HG03378 (cell line): ENCODE measurements at regions not wholly inside any gene's neighbourhood (a gene's known extent, or its start where the extent isn't known, plus 50 kb on each side); places are given as distances from the start of the nearest gene placed in this dataset.

Experiments
- ATAC-seq: cut with Tn5 transposase; IDR thresholded peaks from one replicate; pipeline ENCODE4 v1.9.1; 2021; ENCODE audit warnings: mild to moderate bottlenecking, moderate library complexity; ENCODE audit not compliant: unreplicated experiment

DNA sequence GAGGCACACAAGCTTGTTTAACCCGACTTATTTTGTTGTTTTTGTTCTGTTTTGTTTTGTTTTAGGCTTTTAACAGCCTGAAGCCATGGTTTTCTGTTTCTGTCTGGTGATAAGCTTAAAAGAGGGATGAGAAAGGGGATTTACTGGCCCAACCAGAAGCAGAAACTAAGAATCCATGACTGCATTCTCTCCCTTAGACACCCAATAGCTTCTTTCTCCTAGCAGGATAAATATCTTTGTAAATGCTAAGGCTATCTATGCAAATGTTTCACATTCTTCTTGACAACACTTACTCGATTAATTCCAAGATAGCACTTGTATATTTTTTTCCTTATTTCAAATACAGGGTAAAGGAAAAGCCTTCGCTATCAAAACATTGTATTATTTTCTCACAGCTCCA, 53.7 kb upstream of the SMAD1 start:
- ATAC-seq, result no peak

DNA sequence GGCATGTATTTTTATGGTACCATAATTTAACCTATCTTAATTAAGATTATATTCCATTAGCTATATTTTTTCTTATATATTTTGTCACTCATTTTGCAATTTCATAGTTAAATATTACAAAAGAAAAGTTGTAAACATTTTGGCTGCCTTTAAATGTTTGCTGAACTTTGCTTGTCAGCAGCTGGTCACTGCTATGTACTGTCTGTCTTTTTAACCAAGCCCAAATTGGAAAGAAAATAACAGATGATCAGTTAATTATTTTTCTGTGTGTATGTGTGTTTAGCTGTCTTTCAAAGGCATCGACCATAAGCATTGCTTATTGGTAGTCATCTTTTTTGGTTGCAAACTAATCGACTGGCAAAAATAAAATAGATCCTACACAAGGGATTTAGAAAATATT, 54.4 kb upstream of the SMAD1 start:
- ATAC-seq, result no peak

DNA sequence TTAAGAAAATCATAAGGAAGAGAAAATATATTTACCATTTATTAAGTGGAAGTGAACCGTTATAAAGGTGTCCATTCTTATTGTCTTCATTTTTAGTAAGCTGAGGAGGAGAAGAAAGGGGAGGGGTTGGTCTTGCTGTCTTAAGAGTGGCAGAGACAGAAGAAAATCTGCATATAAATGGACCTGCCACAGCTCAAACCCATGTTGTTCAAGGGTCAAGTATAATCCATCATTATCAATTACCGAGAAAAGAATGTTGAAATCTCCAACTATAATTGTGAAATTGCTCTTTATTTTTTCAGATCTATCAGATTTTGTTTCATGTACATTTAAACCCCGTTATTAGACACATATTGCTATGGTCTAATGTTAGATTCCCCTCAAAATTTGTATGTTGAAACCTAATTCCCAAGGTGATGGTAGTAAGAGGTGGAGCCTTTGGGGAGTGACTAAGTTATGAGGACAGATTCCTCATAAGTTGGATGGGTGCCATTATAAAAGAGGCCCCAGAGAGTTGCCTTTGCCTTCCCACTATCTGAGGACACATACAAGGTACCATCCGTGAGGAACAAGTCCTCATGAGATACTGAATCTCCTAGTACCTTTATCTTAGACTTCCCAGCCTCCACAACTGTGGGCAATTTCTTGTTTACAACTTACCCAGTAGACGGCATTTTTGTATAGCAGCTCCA, 58.5 kb upstream of the SMAD1 start:
- no peak for ATAC-seq

DNA sequence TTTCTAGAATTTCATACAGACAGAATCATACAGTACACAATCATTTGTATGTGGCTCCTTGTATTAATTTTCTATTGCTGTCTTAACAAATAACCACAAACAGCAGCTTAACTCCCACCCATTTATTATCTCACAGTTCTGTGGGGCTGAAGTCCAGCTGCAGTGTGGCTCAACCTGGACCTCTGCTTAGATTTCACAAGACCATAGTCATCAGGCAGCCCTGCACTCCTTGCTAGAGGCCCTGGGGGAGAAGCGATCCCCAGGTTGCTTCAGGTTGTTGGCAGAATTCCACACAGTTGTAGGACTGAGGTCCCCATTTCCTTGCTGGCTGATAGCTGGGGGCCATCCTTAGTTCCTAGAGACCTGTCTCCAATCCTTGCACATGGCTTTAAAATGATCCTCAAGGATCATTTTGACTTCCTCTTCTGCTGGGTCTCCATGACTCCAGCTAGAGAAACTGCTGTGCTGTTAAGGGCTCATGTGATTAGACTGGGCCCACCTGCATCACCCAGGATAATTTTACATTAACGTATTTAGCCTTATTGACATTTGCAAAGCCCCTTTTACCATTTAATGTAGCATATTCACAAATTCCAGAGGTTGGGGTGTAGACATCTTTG, 60.9 kb upstream of the SMAD1 start:
- ATAC-seq, result no peak

DNA sequence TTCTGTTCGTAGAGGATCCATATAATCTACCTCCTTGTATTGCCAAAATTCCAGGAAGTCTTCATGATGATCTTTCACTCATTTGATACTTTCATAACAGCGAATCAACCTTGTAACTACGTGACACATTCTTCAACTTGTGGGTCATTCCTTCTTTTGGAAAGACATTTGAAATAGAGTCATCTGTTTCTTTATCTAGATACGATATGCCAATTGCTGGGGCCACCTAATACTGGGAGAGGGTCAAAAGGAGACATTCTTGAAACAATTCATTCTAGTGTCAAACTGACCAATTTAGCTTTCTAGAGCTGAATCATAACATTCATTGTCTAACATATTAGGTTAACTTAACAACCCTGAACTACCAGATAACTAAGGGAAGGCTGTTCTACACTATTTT, 62.9 kb upstream of the SMAD1 start:
- ATAC-seq, result no peak

DNA sequence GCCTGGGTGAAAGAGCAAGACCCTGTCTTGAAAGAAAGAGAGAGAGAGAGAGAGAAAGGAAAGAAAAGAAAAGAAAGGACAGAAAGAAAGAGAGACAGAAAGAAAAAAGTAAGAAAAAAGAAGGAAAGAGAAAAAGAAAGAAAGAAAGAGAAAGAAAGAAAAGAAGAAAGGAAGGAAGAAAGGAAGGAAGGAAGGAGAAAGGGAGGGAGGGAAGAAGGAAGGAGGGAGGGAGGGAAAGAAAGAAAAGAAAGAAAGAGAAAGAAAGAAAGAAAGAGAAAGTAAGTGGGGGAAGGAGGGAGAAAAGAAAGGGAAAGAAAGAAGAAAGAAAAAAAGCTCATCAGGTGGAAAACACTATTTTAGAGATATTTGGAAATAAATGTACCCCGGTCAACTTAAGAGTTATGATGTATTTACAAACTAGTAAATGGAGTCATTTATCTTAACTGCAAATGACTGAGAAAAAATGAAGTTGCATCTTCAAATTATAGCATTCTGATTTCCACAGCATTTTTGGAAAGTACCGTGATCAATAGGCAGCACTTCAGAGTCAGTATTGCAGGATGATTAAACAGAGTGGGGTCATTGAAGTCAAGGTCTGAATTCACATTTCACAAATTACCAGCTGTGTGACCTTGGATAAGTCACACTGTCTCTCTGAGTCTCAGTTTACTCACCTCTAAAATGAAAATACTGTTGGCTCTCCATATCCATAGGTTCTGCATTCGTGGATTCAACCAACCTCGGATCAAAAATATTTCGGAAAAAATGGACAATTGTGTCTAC, 64.1 kb upstream of the SMAD1 start:
- no peak for ATAC-seq

DNA sequence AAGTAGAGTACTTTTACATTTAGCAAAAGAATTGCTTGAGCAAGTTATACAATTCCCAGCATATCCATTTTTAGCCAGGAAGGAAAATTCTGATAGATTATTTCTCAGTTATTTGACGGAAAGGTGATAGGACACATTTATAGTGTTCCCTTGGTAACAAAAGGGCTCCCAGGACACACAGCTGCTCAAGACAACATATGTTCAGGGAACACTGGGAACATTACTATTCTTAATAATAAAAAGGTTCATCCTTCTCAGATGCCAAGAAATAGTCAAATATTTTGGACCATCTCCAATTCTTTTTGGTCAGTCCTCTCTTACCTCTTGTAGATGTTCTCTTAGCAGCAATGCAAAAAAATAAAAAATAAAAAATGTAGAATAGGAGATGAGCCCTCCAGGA, 66.8 kb upstream of the SMAD1 start:
- no peak for ATAC-seq

DNA sequence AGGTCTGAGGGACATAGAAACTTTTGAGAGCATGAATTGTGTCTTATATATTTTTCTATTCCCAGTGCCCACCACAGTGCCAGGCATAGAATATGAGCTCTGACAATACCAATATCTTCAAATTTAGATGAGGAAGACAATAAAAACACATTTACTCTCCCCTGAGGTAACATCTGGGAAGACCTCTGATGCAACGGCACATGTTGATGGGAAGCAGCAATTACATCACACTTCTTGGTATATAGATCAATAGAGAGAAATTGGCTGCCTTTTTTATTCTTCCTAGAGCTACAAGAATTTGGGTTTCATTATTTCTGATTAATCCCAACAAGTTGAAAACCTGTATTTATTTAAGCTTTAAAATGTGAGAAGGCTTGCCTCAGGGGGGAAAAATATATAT, 67.4 kb upstream of the SMAD1 start:
- ATAC-seq, result no peak

DNA sequence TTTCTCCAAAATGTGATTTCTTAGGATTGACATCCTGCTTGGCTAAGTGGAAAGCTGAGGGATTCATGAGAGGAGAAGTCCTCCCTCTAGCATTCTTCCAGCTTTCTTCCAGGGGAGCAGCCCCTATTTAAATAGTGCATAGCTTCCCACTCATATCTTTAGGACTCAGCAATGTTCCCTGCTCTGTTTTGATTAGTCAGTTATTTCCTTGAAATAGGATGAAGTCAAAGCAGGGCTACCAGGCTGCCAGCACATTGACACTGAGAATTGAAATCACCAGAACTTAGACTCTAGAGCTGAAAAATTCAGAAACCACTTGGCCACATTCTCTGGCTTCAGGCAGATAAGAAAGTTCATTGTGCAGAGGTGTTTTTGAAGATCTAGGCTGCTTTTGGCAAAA, 74.7 kb upstream of the SMAD1 start:
- no peak for ATAC-seq

DNA sequence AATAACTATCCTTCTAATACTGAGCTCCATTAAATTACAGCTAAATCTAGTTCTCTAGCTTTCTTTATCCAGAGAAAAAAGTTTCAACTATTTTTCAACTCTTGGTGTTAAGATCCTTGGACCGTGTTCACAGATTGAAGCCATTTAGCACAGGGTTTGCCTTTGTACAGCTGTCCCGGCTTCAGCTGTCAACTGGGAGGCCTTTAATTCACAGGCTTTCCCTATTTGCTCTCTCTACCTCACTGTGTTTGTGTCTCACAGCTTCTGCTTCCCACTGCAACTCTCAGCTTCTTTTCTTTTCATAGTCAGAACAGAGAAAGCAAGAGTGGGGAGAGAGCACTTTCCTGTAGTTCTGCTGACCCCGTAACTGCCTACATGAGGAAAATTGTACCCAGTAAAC, 76.9 kb upstream of the SMAD1 start:
- ATAC-seq, result no peak

DNA sequence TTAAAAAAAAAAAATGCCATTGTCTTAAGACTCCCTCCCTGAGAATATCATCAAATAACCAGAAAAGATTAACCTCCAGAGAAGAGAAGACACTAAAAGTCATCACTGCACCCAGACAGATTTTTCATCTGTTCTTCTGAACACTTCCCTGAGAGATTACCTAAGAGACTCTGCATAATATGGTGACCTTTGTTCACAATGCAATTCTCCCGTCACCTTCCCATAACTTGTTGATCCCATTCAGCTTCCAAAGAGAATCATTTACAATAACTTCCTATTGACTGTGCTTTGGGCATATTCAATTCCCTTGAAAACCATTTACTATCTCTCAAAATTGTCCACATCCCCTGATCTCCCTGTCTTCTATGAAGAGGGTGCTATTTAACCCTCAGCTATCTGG, 85.1 kb upstream of the SMAD1 start:
- no peak for ATAC-seq

DNA sequence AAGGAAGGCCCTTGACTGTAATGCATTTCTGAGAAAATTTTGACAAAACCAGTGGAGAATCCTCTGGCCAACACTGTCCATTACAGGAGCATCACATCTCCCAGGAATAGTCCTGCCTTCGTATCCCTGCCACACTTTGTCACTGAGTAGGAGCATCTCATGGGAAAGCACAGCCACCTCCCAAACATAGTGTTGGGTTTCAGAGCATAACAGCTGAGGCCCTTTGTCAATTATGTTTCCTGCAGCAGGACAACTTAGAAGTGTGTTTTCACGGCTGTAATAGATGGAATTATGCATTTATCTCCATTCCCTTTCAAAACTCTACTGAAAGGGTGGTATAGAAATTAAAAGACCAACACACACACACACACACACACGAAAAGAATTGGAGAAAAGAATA, 91.1 kb upstream of the SMAD1 start:
- ATAC-seq, result no peak

DNA sequence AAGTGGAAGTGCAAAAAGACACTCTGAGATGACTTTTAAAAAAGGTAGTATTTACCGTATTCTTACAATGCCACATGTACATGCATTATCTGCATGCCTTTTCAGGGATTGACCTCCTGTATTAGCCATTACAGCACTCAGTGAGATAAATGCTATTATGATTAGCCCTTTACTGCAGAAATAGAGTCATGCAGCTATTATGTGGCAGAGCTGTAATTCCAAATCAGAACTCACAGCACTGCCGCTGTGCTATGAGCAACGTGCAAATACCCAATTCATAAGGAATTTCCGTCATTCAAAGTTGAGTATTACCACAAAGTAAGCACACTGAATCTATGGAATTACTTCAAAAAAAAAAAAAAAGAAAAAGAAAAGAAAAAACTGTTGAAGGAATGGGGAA, 92.1 kb upstream of the SMAD1 start:
- no peak for ATAC-seq

DNA sequence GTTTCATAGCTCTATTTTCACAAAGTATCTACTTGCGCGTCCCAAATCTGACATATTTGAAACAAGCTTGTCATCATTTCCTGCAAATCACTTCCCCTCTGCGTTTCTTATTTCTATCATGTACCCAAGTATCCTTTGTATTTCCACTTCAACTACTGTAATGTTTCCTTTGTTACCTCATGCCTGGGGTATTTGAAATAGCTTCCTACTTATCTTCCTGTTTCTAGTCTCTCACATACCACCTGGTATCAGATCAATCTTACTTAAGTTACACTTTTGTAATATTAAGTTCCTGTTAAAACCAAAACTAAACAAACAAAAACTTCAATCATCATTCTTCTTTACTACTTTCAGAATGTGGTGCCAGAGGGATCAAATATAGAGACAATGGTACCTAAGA, 93.6 kb upstream of the SMAD1 start:
- ATAC-seq, result no peak

DNA sequence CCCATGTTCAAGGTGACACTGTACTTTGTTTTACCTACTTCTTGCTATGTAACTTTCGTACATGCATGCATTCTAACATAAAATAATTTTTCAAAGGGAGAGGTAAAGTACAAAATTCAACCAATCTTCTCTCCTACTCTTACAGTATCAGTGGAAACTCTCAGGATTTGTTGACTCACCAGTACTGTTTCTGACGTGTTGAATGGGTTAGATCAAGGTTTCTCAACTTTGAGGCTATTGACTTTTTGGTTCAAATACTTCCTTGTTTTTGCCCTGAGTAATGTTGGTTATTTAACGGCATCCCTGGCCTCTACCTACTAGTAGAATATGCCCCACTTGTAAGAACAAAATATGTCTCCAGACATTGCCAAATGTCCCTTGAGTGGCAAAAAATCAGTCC, 94.6 kb upstream of the SMAD1 start:
- no peak for ATAC-seq

DNA sequence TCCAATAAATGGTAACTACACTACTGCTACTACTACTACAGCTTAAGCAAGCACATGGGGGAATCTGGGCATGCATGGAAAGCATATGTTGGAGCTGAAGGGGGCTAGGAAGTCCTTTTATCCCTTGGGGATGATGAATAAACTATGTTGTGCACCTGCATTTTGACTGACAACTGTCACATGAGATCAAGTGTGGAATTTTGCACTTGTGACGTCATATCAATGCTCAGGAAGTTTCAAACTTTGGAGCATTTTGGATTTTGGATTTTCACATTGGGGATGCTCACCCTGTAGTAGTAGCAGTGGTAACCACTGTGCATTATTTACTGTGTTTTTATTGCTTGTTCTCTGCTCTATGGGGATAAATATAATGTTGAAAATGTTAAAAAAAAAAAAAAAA, 100.5 kb upstream of the SMAD1 start:
- ATAC-seq, result no peak

DNA sequence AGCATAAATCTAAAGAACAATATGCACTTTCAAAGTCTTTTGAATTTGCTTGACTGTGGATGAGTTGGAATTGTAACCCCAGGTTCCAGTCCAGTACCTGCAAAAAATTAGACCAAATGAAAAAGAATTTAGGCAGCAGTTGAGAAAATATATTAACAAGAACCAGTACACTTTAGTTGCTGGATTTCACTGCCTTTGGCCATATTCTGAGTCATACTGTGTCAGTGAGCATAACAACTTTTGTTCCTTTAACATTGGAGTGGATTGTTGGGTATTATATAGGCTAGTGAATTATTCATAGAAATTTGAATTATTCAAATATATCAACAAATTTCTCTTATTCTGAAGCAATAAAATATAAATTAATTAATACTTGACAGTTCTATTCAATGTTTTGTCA, 101.5 kb upstream of the SMAD1 start:
- no peak for ATAC-seq

DNA sequence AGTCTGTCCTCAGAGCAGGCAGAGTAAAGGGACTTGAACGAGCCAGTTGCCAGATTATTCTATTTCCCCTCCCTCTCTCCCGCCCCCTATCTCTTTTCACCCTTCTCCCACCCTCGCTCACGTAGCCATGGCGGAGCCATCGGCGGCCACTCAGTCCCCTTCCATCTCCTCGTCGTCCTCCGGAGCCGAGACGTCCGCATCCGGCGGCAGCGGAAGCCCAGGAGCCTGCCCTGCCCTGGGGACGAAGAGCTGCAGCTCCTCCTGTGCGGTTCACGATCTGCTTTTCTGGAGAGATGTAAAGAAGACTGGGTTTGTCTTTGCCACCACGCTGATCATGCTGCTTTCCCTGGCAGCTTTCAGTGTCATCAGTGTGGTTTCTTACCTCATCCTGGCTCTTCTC, 106.2 kb upstream of the SMAD1 start:
- no peak for ATAC-seq

DNA sequence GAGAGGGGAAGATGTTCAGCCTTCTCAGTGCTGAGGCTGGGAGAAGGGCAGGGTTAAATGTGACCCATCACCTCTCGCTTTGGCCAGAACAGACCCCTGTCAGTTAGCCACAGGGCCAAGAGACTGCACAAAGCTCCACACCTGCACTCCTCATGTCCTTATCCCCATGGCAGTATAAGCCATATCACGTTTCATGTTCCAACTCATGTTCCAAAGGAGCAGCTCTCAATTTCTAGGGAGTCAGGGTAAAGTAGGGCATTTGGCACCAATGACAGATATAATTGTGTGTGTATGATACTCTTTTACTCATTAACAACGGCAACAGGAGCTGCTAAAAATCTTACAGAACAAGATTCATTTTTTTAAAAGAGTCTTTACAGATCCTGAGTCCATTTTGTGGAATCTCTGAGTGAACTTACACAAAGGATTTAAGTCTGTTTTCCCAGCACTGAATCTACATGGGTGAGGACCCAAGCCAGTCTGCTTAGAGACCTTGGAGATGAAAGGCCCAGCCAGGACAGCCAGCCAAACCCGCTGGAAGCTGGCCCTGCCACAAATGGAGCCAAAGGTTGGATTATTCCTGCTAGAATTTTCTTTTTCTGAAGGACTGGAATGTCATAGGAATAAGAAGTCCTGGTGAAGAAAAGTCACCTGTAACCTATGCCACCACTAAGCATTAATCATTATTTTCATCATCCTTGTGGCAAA, 129.1 kb upstream of the SMAD1 start:
- ATAC-seq, result no peak

DNA sequence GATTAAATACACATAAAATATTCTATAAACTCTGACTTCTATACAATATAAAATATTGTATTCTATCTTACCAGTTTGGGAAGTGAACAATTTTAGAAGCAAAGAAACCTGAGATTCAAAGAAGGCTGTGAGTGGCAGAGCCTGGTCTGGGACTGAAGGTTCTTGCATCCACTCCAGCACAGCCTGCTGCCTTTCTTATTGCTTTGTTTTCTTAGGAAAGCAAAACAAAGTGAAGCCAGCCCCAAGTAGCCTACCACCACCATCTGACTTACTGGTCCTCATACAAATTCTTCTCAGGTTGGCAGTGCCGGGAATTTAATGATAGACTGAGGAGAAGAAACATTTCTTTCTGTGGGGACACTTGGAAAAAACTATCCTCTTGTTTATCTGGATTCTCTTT, 129.7 kb upstream of the SMAD1 start:
- no peak for ATAC-seq

DNA sequence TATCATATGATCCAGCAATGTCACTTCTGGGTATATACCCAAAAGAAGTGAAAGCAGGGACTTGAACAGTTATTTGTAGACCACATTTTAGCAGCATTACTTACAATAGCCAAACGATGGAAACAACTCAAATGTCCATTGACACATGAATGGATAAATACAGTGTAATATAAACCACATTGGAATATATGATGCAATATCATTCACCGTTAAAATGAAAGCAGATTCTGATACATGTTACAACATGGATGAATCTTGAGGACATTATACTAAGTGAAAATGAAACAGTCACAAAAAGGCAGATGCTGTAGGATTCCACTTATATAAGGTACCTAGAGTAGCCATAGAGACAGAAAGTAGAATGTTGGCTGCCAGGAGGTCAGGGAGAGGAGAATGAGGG, 130.5 kb upstream of the SMAD1 start:
- ATAC-seq, result no peak

DNA sequence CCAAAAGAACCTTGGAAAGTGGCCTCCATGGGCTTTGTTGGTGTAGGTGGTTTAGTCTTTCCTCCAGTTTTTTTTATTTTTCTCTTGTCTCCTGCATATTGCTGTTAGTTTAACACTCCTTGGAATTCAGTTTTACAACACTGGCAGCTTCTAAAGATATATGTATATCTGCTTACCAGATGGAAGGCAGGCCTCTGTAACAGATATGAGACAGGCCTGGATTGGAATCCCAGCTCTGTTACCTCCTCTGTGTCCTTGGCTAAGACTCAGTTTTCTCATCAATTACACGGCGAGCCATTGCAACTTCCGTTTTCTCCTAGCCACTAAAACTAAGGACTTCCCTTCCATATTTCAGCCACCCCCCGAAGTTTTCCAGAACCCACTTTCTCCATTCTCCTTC, 133.4 kb upstream of the SMAD1 start:
- ATAC-seq, result no peak
